ENCODE measurements at regions not wholly inside any gene's neighbourhood (a gene's known extent, or its start where the extent isn't known, plus 50 kb on each side); places are given as distances from the start of the nearest gene placed in this dataset.

GRCh38 chr5:155263381-155263780, 249.8 kb downstream of the KIF4B start:
- in situ Hi-C loops (cut with MboI; ENCODE audit: low sequenced_read_pairs in 4 of 4): no loop called here
- no peaks in the 10 kb centered on the region for H3K9me3 ChIP-seq
- DNase-seq (no peak), ATAC-seq (no peak)
- no peaks in the 10 kb centered on the region for H3K27me3 ChIP-seq
- no peaks in the 10 kb centered on the region for H3K4me1 ChIP-seq
- TF ChIP-seq POLR2A (IDR thresholded peaks at IDR 0.05): no peak
- TF ChIP-seq, protein P1, sequence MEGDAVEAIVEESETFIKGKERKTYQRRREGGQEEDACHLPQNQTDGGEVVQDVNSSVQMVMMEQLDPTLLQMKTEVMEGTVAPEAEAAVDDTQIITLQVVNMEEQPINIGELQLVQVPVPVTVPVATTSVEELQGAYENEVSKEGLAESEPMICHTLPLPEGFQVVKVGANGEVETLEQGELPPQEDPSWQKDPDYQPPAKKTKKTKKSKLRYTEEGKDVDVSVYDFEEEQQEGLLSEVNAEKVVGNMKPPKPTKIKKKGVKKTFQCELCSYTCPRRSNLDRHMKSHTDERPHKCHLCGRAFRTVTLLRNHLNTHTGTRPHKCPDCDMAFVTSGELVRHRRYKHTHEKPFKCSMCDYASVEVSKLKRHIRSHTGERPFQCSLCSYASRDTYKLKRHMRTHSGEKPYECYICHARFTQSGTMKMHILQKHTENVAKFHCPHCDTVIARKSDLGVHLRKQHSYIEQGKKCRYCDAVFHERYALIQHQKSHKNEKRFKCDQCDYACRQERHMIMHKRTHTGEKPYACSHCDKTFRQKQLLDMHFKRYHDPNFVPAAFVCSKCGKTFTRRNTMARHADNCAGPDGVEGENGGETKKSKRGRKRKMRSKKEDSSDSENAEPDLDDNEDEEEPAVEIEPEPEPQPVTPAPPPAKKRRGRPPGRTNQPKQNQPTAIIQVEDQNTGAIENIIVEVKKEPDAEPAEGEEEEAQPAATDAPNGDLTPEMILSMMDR (IDR thresholded peaks at IDR 0.05 in 4 of 5, conservative IDR thresholded peaks at IDR 0.05 in 1 of 5): no peak
- no peak overlapping the region for H3K27ac ChIP-seq
- H3K36me3 ChIP-seq: no peaks in the 10 kb centered on the region
- intact Hi-C loops (cut with DNase I; ENCODE audit: low total_unique reads): no loop called here
- H3K4me3 ChIP-seq: no peak overlapping the region

DNA sequence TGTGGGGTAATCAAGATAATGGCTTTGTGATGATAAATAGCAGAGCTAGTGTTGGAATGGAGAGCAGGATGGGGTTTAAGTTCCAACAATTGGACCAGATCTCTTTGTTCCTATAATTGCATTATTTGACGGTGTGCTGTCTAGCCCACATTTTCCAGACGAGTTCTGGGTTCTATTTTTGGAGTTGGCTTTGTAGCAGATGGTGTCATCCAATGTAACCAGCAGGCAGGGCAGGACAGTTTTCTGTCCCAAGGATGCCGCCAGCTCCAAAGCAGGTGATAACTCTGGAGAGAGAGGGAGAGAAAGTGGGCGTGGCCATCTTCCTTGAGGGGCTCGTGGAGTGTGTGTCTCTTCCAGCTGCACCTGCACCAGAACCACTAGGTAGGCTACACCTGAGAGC, 251.3 kb downstream of the KIF4B start:
- no peaks in the 10 kb centered on the region for H3K36me3 ChIP-seq
- ATAC-seq (no peak), DNase-seq (no peak)
- in situ Hi-C loops (cut with MboI; ENCODE audit: low sequenced_read_pairs in 4 of 4) (no loop called here), intact Hi-C loops (cut with DNase I; ENCODE audit: low total_unique reads) (no loop called here)
- H3K27me3 ChIP-seq: no peaks in the 10 kb centered on the region
- H3K9me3 ChIP-seq: no peaks in the 10 kb centered on the region
- no peak overlapping the region for H3K4me3 ChIP-seq
- no peak overlapping the region for H3K27ac ChIP-seq
- no peak for TF ChIP-seq POLR2A (IDR thresholded peaks at IDR 0.05)
- TF ChIP-seq, protein P1 (IDR thresholded peaks at IDR 0.05 in 4 of 5, conservative IDR thresholded peaks at IDR 0.05 in 1 of 5): no peak
- H3K4me1 ChIP-seq: no peaks in the 10 kb centered on the region

DNA sequence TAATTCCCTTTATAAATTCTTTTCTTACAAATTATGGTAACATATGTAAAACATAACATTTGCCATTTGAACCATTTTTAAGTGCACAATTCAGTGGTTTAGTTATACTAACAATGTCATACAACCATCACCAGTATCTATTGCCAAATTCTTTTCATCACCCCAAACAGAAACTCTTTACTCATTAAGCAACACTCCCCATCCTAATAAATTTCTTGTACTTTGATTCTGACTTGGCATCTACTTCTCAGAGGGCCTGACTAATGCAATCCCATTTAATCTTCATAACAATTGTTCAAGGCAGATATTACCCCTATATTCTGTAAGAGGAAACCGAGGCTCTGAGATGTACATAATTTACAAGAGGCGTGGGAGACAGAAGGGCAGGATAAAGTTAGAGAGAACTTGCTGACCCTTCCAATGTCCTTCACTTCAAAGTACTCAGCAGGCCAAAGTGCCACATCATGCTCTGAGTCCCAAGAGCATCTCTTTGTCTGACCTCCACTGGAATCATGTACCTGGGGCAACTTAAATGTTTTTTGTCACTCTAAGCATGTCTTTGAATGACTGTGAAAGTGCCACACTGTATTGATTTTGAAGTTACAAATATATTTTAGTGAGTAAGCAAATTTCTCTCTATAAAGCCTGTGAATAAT, 255.3 kb downstream of the KIF4B start:
- H3K4me1 ChIP-seq: no peaks in the 10 kb centered on the region
- H3K4me3 ChIP-seq: no peak overlapping the region
- intact Hi-C loops (cut with DNase I; ENCODE audit: low total_unique reads) (no loop called here), in situ Hi-C loops (cut with MboI; ENCODE audit: low sequenced_read_pairs in 4 of 4) (no loop called here)
- ATAC-seq (no peak), DNase-seq (no peak)
- no peaks in the 10 kb centered on the region for H3K9me3 ChIP-seq
- H3K27me3 ChIP-seq: no peaks in the 10 kb centered on the region
- TF ChIP-seq, protein P1 (IDR thresholded peaks at IDR 0.05 in 4 of 5, conservative IDR thresholded peaks at IDR 0.05 in 1 of 5): no peak
- TF ChIP-seq POLR2A (IDR thresholded peaks at IDR 0.05): no peak
- H3K27ac ChIP-seq: no peak overlapping the region
- H3K36me3 ChIP-seq: no peaks in the 10 kb centered on the region

- Histone ChIP-seq H3K36me3 (no peaks in the 10 kb centered on the region), H3K27me3 (no peaks in the 10 kb centered on the region), H3K4me1 (no peaks in the 10 kb centered on the region), H3K9me3 (no peaks in the 10 kb centered on the region), H3K4me3 (no peak overlapping the region), H3K27ac (no peak overlapping the region)
- intact Hi-C loops (cut with DNase I; ENCODE audit: low total_unique reads) (no loop called here), in situ Hi-C loops (cut with MboI; ENCODE audit: low sequenced_read_pairs in 4 of 4) (no loop called here)
- no peak for DNase-seq
- no peak for TF ChIP-seq POLR2A (IDR thresholded peaks at IDR 0.05)
- TF ChIP-seq, protein P1 (IDR thresholded peaks at IDR 0.05 in 4 of 5, conservative IDR thresholded peaks at IDR 0.05 in 1 of 5): no peak
- no peak for ATAC-seq
These were observed 257.2 kb downstream of the KIF4B start for GRCh38 chr5:155270725-155271124.

DNA sequence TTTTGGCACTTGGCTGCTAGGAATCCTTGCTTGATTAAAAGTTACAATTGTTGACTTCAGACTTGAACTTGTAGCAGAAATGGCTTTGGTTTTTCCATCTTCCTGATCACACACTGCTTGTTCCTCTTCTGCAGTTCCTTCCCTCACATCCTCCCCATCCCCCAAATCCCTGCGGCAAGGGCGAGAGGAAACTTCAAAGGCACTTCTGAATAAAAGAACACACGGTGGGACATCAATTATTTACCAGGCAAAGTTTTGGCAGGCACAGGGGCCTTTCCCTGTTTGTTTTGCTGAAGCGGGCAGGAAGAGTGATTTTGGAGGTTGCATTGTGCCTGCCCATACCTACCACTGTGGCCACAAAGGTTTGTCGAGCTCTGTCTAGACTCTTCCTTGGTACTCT, 260.9 kb downstream of the KIF4B start:
- Histone ChIP-seq H3K36me3 (no peaks in the 10 kb centered on the region), H3K27me3 (no peaks in the 10 kb centered on the region), H3K9me3 (no peaks in the 10 kb centered on the region), H3K4me1 (no peaks in the 10 kb centered on the region), H3K27ac (no peak overlapping the region), H3K4me3 (no peak overlapping the region)
- in situ Hi-C loops (cut with MboI; ENCODE audit: low sequenced_read_pairs in 4 of 4) (no loop called here), intact Hi-C loops (cut with DNase I; ENCODE audit: low total_unique reads) (no loop called here)
- no peak for TF ChIP-seq POLR2A (IDR thresholded peaks at IDR 0.05)
- TF ChIP-seq, protein P1 (IDR thresholded peaks at IDR 0.05 in 4 of 5, conservative IDR thresholded peaks at IDR 0.05 in 1 of 5): no peak
- ATAC-seq (no peak), DNase-seq (no peak)

Measured in gastrocnemius medialis (tissue), 4 donors.